HL-60 (cell line): ENCODE measurements at regions not wholly inside any gene's neighbourhood (a gene's known extent, or its start where the extent isn't known, plus 50 kb on each side); places are given as distances from the start of the nearest gene placed in this dataset.

Source experiments
- CTCF ChIP-seq: IDR thresholded peaks from one replicate; pipeline ENCODE4 v1.5.1; 2011; ENCODE audit warnings: low read length, control low read depth, inconsistent platforms; ENCODE audit not compliant: insufficient read depth
- REST ChIP-seq: IDR thresholded peaks from 2 replicates; pipeline ENCODE4 v1.6.1; 2012; ENCODE audit warnings: low read depth; ENCODE audit not compliant: insufficient replicate concordance

DNA sequence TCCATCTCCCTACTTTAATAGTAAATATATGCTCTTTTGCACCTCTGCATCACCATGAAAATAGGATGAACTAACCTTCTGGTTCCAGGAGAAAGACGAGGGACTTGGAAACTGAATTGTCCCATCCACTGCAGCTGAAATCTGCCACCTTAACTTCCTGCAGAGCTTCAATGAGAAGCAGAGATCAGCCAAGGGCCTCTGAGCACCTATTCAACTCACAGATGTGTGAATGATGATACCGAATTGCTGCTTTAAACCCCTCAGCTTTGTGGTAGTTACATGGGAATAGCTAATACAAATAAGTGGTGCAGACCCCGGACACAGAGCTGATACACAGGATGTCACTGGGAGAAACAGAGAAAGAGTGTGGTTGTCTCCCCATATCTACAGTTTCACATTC is 616.8 kb downstream of the NCAM2 start:
- TF ChIP-seq CTCF, result no peak
- TF ChIP-seq REST, result no peak
